Chondrocyte (in vitro differentiated cells): ENCODE measurements at regions not wholly inside any gene's neighbourhood (a gene's known extent, or its start where the extent isn't known, plus 50 kb on each side); places are given as distances from the start of the nearest gene placed in this dataset.

Experiments used
- DNase-seq: peaks from one replicate; pipeline ENCODE4 v3.0.0; 2021; ENCODE audit warnings: mixed read lengths, low spot score
- H3K27ac Mint-ChIP-seq: one replicate; pipeline ENCODE4 v1.8.0; 2021; ENCODE audit warnings: mild to moderate bottlenecking, moderate library complexity, mixed read lengths; ENCODE audit not compliant: unreplicated experiment
- H3K27me3 Mint-ChIP-seq: 2 replicates; pipeline ENCODE4 v1.8.0; 2021; ENCODE audit warnings: low read depth, mixed read lengths
- H3K36me3 Mint-ChIP-seq: 2 replicates; pipeline ENCODE4 v1.8.0; 2021; ENCODE audit warnings: low read depth, mixed read lengths
- H3K4me1 Mint-ChIP-seq: 2 replicates; pipeline ENCODE4 v1.8.0; 2021; ENCODE audit warnings: low read depth, mild to moderate bottlenecking, mixed read lengths
- H3K4me3 Mint-ChIP-seq: one replicate; pipeline ENCODE4 v1.8.0; 2021; ENCODE audit warnings: mild to moderate bottlenecking, moderate library complexity, mixed read lengths; ENCODE audit not compliant: unreplicated experiment
- H3K9me3 Mint-ChIP-seq: 2 replicates; pipeline ENCODE4 v1.8.0; 2021; ENCODE audit warnings: low read depth, mixed read lengths
- CTCF ChIP-seq: fragments of 200-600 bp; sonication (generic); IDR thresholded peaks from 2 replicates; pipeline ENCODE4 v1.5.0; 2021; ENCODE audit warnings: antibody characterized with exemption, mild to moderate bottlenecking, moderate library complexity

GRCh38 chr1:234779160-234779538, 169.2 kb upstream of the IRF2BP2 start:
- Mint-ChIP-seq H3K4me1 (no peaks in the 10 kb centered on the region), H3K9me3 (no peaks in the 10 kb centered on the region), H3K4me3 (no peak overlapping the region), H3K27me3 (no peaks in the 10 kb centered on the region), H3K27ac (no peak overlapping the region), H3K36me3 (no peaks in the 10 kb centered on the region)
- DNase-seq: peak; percentile 97
- no peak for TF ChIP-seq CTCF

- DNase-seq: peak; percentile 97
- H3K4me1 Mint-ChIP-seq: no peaks in the 10 kb centered on the region
- H3K36me3 Mint-ChIP-seq: no peaks in the 10 kb centered on the region
- H3K9me3 Mint-ChIP-seq: no peaks in the 10 kb centered on the region
- no peaks in the 10 kb centered on the region for H3K27me3 Mint-ChIP-seq
- no peak overlapping the region for H3K4me3 Mint-ChIP-seq
- no peak for TF ChIP-seq CTCF
- no peak overlapping the region for H3K27ac Mint-ChIP-seq
Measured at GRCh38 chr1:234778221-234779159, 168.5 kb upstream of the IRF2BP2 start.

- H3K36me3 Mint-ChIP-seq: peaks cover 1% of the 10 kb centered on the region
- no peak overlapping the region for H3K27ac Mint-ChIP-seq
- H3K4me3 Mint-ChIP-seq: no peak overlapping the region
- H3K4me1 Mint-ChIP-seq: peaks cover 2% of the 10 kb centered on the region
- no peaks in the 10 kb centered on the region for H3K27me3 Mint-ChIP-seq
- H3K9me3 Mint-ChIP-seq: peaks cover 2% of the 10 kb centered on the region
- TF ChIP-seq CTCF: no peak
- no peak for DNase-seq
Measured at GRCh38 chr1:234777856-234778220, 167.9 kb upstream of the IRF2BP2 start.

GRCh38 chr1:234776876-234777855, 167.2 kb upstream of the IRF2BP2 start:
- no peak for DNase-seq
- no peak overlapping the region for H3K27ac Mint-ChIP-seq
- H3K36me3 Mint-ChIP-seq: peaks cover 2% of the 10 kb centered on the region
- H3K4me1 Mint-ChIP-seq: peaks cover 9% of the 10 kb centered on the region
- TF ChIP-seq CTCF: no peak
- H3K27me3 Mint-ChIP-seq: no peaks in the 10 kb centered on the region
- H3K4me3 Mint-ChIP-seq: no peak overlapping the region
- H3K9me3 Mint-ChIP-seq: peaks cover 3% of the 10 kb centered on the region

GRCh38 chr1:234776256-234776875, 166.4 kb upstream of the IRF2BP2 start:
- H3K4me3 Mint-ChIP-seq: no peak overlapping the region
- H3K36me3 Mint-ChIP-seq: peaks cover 2% of the 10 kb centered on the region
- DNase-seq: peak; percentile 97
- H3K27me3 Mint-ChIP-seq: no peaks in the 10 kb centered on the region
- peaks cover 3% of the 10 kb centered on the region for H3K9me3 Mint-ChIP-seq
- H3K27ac Mint-ChIP-seq: no peak overlapping the region
- peaks cover 17% of the 10 kb centered on the region for H3K4me1 Mint-ChIP-seq
- TF ChIP-seq CTCF: no peak
